Activated naive CD8-positive, alpha-beta T cell (primary cell): ENCODE measurements at regions not wholly inside any gene's neighbourhood (a gene's known extent, or its start where the extent isn't known, plus 50 kb on each side); places are given as distances from the start of the nearest gene placed in this dataset.

ENCODE experiments used
- H3K27ac Mint-ChIP-seq: one replicate; pipeline ENCODE4 v1.8.0; 2021; ENCODE audit warnings: mixed read lengths
- H3K27me3 Mint-ChIP-seq: one replicate; pipeline ENCODE4 v1.8.0; 2021; ENCODE audit warnings: mixed read lengths
- H3K36me3 Mint-ChIP-seq: one replicate; pipeline ENCODE4 v1.8.0; 2021; ENCODE audit warnings: mixed read lengths
- H3K4me1 Mint-ChIP-seq: one replicate; pipeline ENCODE4 v1.8.0; 2021; ENCODE audit warnings: low read depth, mixed read lengths
- H3K4me3 Mint-ChIP-seq: one replicate; pipeline ENCODE4 v1.8.0; 2021; ENCODE audit warnings: mild to moderate bottlenecking, mixed read lengths
- H3K9me3 Mint-ChIP-seq: one replicate; pipeline ENCODE4 v1.8.0; 2021; ENCODE audit warnings: low read depth, mixed read lengths

DNA sequence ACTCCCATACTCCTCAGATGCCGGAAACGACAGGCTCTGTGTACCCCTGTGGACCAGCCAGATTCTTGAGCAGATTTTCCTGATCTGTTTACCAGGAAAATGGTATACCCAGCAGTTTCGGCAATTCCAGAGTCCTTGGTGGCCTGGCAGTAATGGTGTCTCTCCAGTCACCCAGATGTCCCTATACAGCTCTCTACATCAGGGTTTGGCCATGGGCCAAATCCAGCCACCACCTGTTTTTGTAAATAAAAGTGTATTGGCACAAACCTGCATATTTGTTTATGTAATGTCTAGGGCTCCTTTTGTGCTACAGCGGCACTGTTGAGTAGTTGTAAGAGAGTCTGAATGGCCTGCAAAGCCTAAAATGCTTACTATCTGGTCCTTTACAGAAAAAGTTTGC is 491.3 kb downstream of the RPS24 start:
- no peak overlapping the region for H3K27ac Mint-ChIP-seq
- no peaks in the 10 kb centered on the region for H3K9me3 Mint-ChIP-seq
- H3K27me3 Mint-ChIP-seq = no peaks in the 10 kb centered on the region
- peaks cover 8% of the 10 kb centered on the region for H3K4me1 Mint-ChIP-seq
- H3K36me3 Mint-ChIP-seq = no peaks in the 10 kb centered on the region
- H3K4me3 Mint-ChIP-seq = no peak overlapping the region

DNA sequence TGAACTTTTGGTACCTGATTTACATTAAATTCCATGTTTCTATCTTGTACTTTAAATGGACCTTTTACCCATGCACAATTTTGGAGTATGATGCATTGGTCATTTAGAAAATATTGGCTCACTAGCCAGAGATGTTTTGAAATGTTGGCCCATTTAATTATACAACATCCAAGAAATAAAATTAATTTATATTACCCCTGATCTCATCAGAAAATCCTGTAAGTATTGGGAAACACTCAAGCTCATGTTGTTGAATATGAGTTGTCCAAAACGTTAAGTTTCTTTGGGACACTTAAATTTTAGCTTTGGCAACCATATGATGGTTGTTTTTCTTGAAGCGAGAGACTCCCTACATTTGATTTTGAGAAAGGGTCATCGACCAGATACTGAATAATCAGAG is 492.7 kb downstream of the RPS24 start:
- Mint-ChIP-seq H3K27ac (no peak overlapping the region), H3K9me3 (no peaks in the 10 kb centered on the region), H3K4me1 (no peaks in the 10 kb centered on the region), H3K36me3 (no peaks in the 10 kb centered on the region), H3K27me3 (no peaks in the 10 kb centered on the region), H3K4me3 (no peak overlapping the region)

DNA sequence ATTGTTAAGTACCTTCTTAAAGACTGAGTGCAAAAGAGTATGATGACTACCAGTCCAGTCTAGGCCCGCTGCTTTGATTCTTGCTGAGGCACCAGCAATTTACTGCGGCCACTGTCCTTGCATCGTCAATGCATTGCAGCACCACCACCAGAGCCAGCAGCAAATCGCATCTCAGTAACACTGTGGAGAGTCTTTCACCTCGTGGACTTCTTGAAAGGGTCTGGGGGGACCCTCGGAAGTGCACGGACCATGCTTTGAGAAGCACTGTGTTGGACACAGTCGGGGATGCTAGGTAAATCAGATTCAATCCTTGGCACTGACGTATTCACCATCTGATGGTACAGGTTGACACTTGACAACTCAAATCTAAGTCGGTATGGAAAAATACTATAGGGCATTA is 493.6 kb downstream of the RPS24 start:
- H3K4me1 Mint-ChIP-seq = peaks cover 4% of the 10 kb centered on the region
- no peaks in the 10 kb centered on the region for H3K9me3 Mint-ChIP-seq
- no peak overlapping the region for H3K4me3 Mint-ChIP-seq
- no peaks in the 10 kb centered on the region for H3K27me3 Mint-ChIP-seq
- no peaks in the 10 kb centered on the region for H3K36me3 Mint-ChIP-seq
- H3K27ac Mint-ChIP-seq = no peak overlapping the region

DNA sequence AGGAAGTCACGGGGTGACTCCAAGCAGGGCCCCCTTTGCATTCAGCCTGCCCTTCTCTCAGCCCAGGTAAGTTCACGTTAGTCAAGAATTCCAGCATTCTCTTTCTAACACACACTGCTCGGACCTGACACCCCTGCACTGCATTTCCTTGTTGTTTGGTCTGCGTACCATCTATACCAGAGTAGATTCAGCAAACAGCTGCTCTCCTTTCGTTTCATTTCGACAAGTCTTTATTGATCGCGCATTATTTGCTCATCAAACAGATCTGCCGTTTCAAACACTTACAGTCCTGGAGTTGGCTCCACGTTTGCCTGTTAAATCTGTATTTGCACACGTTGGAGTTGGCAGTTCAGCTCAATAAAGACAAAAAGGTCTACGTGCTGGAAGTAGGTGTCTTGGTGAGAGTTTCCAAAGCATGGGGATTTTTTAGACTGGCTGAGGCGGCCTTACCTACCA is 495.1 kb downstream of the RPS24 start:
- no peak overlapping the region for H3K4me3 Mint-ChIP-seq
- H3K4me1 Mint-ChIP-seq = peaks cover 6% of the 10 kb centered on the region
- no peaks in the 10 kb centered on the region for H3K9me3 Mint-ChIP-seq
- no peaks in the 10 kb centered on the region for H3K27me3 Mint-ChIP-seq
- no peak overlapping the region for H3K27ac Mint-ChIP-seq
- no peaks in the 10 kb centered on the region for H3K36me3 Mint-ChIP-seq

DNA sequence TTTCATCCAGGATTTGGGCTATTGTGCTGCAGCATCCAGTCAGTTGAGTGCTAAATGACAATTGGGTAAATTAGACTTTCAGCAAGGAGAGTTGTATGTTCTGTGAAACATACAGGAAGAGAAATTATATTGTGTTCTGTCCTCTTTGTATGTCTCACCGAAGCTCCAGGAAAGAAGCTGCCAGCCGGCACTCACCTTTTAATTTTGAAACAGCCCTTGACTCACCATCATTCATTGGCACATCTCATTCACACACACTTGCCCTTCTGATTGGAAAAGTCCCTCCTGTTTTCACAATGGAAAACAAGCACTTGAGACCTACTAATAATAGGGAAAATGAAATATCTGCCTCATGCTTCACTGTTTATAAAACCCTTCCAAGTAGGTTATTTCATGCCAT is 495.6 kb downstream of the RPS24 start:
- Mint-ChIP-seq H3K4me3 (no peak overlapping the region), H3K4me1 (peaks cover 6% of the 10 kb centered on the region), H3K9me3 (no peaks in the 10 kb centered on the region), H3K27ac (no peak overlapping the region), H3K36me3 (no peaks in the 10 kb centered on the region), H3K27me3 (no peaks in the 10 kb centered on the region)

DNA sequence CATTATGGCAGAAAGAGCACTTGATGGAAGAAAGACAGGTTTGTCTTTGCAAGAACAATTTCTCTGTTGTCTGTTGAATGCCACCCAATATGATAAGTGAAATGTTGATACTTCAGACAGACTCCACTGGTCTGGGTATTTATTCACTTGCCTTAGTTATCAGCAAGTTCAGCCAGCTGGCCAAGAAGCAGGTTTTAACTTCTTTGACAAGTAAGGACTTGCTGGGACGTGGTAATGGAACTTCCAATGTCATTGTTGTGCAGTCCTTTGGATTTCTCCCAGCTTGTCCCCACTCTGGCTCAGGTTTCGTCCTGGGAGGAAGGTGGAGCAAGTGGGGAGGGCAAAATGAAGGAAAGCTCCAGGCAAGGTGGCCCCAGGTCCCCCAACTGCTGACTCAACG is 497.4 kb downstream of the RPS24 start:
- H3K27ac Mint-ChIP-seq = no peak overlapping the region
- H3K4me3 Mint-ChIP-seq = no peak overlapping the region
- no peaks in the 10 kb centered on the region for H3K27me3 Mint-ChIP-seq
- H3K4me1 Mint-ChIP-seq = peaks cover 6% of the 10 kb centered on the region
- H3K36me3 Mint-ChIP-seq = no peaks in the 10 kb centered on the region
- H3K9me3 Mint-ChIP-seq = no peaks in the 10 kb centered on the region

DNA sequence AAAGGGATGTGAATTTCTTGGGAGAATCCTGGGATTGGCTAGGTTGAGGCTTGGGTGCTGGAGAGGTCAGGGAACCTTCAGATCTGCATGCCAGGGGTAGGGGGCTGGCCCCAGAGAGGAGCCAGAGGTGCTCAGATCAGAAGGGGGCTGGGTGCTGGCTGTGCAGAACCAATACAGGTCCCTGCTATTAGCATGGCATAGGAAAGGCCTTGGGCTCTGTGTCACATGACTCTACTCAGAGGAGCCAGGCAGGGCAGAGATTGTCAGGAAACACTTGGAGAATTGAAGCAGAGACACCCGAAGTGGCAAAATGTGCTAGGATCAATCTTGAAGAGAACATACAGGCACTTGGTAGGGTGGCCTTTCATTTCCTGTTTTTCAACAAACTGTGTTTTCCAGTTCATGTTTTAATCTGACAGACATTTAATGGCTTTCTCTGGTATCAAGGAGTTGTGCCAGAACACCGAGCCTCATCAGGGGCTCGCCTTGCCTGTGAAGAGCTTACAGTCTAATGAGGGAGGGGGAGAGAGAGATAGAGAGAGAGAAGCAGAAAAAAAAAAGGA is 498.9 kb downstream of the RPS24 start:
- Mint-ChIP-seq H3K27ac (no peak overlapping the region), H3K36me3 (no peaks in the 10 kb centered on the region), H3K9me3 (no peaks in the 10 kb centered on the region), H3K4me1 (peaks cover 6% of the 10 kb centered on the region), H3K4me3 (no peak overlapping the region), H3K27me3 (no peaks in the 10 kb centered on the region)

DNA sequence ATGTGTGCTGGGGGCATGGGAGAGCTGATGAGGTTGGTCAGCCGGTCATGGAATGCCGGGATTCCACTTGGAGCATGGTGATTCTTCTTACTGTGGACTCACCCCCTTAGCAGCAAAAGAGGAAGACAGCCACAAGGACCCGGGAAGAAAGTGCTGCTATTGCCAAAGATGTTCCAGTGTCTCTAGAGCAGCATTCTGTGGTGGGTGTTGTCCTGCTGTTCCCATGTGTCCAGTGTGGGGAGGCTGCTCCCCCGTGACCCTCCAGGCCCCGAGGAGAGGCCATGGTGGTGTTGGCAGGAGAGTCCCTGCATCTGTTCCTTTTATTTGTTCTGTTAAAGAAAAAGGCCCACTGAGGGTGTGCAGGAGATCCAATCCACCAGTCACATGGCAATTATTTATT is 499.4 kb downstream of the RPS24 start:
- no peaks in the 10 kb centered on the region for H3K36me3 Mint-ChIP-seq
- no peak overlapping the region for H3K27ac Mint-ChIP-seq
- H3K4me1 Mint-ChIP-seq = peaks cover 6% of the 10 kb centered on the region
- H3K9me3 Mint-ChIP-seq = no peaks in the 10 kb centered on the region
- H3K4me3 Mint-ChIP-seq = no peak overlapping the region
- no peaks in the 10 kb centered on the region for H3K27me3 Mint-ChIP-seq

DNA sequence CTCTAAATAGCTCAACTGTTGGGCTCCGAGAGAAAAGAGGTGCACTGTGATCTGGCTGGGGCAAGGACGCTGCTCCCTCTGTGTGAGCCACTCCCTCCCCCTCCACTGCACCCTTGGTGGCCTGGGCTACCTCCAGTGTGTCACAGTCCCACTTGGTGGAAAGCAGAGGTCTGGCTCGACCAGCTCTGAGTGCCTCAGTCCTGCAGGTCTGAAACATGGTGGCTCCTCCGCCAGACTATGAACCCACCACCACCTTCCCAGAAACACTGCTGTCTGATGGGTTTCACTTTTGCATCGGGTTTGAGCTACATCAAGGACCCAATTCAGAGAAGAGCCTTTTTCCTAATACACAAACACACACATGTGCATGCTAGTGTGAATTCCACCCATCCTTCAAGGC is 500.1 kb downstream of the RPS24 start:
- H3K36me3 Mint-ChIP-seq = no peaks in the 10 kb centered on the region
- H3K27me3 Mint-ChIP-seq = no peaks in the 10 kb centered on the region
- H3K4me3 Mint-ChIP-seq = no peak overlapping the region
- H3K9me3 Mint-ChIP-seq = no peaks in the 10 kb centered on the region
- peaks cover 6% of the 10 kb centered on the region for H3K4me1 Mint-ChIP-seq
- no peak overlapping the region for H3K27ac Mint-ChIP-seq

DNA sequence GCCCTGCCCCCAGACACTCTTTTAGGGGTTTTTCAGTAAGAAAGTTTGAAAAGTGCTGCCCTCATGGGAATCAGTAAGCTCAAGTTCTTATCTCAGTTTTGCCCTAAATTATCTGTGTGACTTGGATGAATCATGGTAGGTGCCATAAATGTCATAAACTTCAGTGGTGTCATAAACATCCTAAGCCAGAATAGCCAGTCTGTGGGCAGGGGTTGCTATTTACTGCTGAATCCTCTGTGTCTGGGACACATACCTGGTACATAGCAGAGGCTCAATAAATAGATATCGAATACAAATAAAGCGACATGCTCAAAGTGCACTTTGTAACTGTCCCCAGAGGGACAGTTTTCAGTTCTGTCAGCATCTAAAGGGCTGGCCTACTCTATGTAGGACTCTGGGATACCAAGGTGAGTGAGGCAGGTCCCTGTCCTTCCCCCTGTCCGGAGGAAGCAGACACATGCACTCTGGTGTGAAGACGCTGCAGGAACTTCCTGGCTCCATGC is 502.1 kb downstream of the RPS24 start:
- Mint-ChIP-seq H3K9me3 (no peaks in the 10 kb centered on the region), H3K27ac (no peak overlapping the region), H3K4me3 (no peak overlapping the region), H3K4me1 (peaks cover 13% of the 10 kb centered on the region), H3K36me3 (no peaks in the 10 kb centered on the region), H3K27me3 (peaks cover 2% of the 10 kb centered on the region)

DNA sequence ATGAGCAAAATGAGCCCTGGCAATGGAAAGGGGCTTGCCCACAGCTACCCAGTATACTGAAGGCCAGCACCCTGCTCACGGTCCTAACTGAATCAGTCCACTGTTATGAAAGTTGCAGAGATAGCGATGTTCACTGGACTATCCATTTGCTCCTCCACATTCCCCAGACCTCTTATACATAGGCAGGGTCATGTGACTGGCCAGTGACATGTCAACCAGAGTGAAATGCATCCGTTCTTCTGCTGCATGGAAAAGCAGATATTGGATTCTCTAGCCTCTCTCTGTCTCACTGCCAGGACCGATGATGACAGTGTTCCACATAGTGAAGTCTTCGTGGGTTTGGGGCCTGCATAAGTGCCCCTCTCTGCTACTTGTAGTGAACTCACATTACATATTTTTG is 503.4 kb downstream of the RPS24 start:
- H3K27me3 Mint-ChIP-seq = peaks cover 2% of the 10 kb centered on the region
- no peaks in the 10 kb centered on the region for H3K36me3 Mint-ChIP-seq
- no peak overlapping the region for H3K27ac Mint-ChIP-seq
- no peaks in the 10 kb centered on the region for H3K9me3 Mint-ChIP-seq
- H3K4me3 Mint-ChIP-seq = no peak overlapping the region
- H3K4me1 Mint-ChIP-seq = peaks cover 20% of the 10 kb centered on the region

DNA sequence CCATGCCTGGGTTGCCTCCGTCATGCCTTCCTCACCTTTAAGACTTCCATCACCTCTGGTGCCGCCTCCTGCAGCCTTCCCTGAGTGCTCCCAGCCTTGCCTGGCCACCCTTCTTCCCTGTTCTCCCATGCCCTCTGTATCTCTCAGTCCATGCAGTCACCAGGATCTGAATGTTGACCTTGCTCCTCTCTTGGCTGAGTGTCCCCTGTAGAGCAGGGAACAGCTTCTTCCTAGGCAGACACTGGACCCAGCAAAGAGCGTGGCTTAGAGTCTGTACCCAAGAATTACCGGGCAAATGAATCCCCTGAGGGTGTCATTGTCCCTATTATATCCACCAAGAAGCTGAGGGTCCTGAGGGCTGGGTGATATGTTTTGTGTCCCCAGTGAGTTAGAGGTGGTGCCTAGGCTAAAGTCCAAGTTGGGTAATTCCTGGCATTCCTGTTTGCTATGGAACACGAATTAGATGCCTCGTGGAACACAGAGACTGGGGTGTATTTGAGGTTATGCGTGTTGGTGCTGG is 505.6 kb downstream of the RPS24 start:
- H3K27ac Mint-ChIP-seq = no peak overlapping the region
- peaks cover 21% of the 10 kb centered on the region for H3K4me1 Mint-ChIP-seq
- H3K9me3 Mint-ChIP-seq = no peaks in the 10 kb centered on the region
- H3K4me3 Mint-ChIP-seq = no peak overlapping the region
- peaks cover 2% of the 10 kb centered on the region for H3K27me3 Mint-ChIP-seq
- no peaks in the 10 kb centered on the region for H3K36me3 Mint-ChIP-seq

DNA sequence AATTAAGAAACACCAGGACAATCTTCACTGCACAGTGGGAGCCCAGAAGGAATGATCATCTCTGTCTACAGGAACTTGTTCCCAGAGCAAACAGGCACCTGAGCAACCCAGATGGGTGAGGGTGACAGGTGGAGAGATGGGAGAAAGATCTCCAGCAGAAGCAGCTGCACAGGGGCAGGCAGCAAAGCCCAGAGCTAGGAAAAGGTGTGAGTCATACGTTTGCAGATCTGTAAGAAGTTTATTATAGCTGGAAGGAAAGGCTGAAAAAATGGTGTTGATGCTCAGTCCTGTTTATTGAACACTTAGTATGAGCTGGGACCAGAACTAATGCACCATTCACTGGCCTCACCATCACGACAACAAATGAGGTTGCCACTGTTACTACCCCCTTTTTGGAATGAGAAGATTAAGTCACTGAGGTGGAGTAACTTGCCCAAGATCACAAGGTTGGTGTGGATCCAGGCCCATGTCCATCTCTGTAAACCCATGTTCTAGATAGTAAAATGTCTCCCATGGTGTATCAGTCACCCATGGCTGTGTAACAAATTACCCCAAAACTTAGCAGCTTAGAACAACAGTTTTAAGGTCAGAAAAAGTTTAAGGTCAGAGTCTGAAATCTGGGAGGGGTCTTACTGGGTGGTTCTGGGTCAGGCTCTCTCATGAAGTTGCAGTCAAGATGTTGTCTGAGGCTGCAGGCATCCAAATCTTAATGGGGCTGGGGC is 506.9 kb downstream of the RPS24 start:
- peaks cover 21% of the 10 kb centered on the region for H3K4me1 Mint-ChIP-seq
- no peaks in the 10 kb centered on the region for H3K36me3 Mint-ChIP-seq
- H3K27me3 Mint-ChIP-seq = peaks cover 2% of the 10 kb centered on the region
- H3K9me3 Mint-ChIP-seq = no peaks in the 10 kb centered on the region
- no peak overlapping the region for H3K27ac Mint-ChIP-seq
- H3K4me3 Mint-ChIP-seq = no peak overlapping the region

DNA sequence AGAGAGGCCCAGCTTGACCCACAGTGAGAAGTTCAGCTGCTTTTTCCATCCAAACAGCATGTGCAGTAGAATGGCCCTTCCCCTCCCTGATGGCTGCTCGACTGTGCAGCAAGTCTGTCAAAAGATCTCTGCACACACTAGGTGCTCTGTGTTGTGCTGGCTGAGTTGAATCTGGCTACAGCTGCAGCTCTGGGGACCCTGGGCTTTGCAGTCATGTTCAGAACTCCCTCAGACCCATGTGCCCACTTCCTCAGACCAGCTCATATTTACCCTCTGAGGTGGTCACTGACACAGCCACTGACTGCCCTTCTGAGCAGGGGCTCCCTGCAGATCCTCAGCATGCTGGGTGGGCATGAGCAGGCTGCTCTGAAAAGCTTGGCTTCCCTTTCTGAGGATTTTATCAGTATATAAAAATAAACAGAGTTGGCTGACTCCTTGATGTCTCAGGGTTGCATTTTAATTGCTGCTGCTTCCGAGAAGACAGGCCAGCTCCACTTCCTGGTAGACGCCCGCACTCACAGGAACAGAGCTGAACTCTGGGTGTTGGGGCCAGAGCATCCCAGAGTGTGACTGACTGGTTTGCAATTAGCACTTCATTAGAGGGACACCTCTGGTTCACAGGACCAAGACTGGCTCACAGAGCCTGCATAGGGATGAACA is 507.9 kb downstream of the RPS24 start:
- Mint-ChIP-seq H3K27ac (peak overlapping the region; percentile 58), H3K4me1 (peaks cover 21% of the 10 kb centered on the region), H3K4me3 (no peak overlapping the region)

DNA sequence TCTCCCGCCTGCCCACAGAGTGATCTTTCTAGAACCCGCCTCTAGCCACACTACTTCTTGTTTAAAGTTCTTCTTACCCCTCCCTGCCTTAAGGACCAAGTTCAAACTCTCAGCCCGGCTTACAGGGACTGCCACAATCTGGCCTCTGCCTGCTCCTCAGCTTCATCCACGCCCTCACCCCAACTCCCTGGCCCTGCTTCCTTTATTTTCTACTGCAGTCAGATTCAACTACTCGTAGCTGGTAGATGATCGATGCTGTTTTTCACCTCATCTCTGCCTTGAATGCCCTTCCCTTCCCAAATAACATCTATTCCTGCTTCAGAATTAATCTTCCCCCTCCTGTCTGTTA is 508.5 kb downstream of the RPS24 start:
- Mint-ChIP-seq H3K27ac (peak overlapping the region; percentile 58), H3K4me3 (no peak overlapping the region), H3K4me1 (peaks cover 21% of the 10 kb centered on the region), H3K9me3 (no peaks in the 10 kb centered on the region), H3K36me3 (no peaks in the 10 kb centered on the region), H3K27me3 (peaks cover 2% of the 10 kb centered on the region)

More for the DNA sequence above, 507.9 kb downstream of the RPS24 start:
- Mint-ChIP-seq H3K36me3 (no peaks in the 10 kb centered on the region), H3K9me3 (no peaks in the 10 kb centered on the region), H3K27me3 (peaks cover 2% of the 10 kb centered on the region)
